A204.1 (cell line): ENCODE measurements at regions not wholly inside any gene's neighbourhood (a gene's known extent, or its start where the extent isn't known, plus 50 kb on each side); places are given as distances from the start of the nearest gene placed in this dataset.
A peak's percentile ranks its signal among the peaks of the same experiment; 100 is the strongest.
"Not testable (repeated sequence)": the region's sequence is repeated elsewhere in the genome, so short reads cannot be mapped to it uniquely, and the experiment has no call there.

Experiments used
- FAIRE-seq: peaks from 2 replicates; lab custom pipeline; 2012; peaks lifted over from hg19 to GRCh38; lab: Jason Lieb, UNC

DNA sequence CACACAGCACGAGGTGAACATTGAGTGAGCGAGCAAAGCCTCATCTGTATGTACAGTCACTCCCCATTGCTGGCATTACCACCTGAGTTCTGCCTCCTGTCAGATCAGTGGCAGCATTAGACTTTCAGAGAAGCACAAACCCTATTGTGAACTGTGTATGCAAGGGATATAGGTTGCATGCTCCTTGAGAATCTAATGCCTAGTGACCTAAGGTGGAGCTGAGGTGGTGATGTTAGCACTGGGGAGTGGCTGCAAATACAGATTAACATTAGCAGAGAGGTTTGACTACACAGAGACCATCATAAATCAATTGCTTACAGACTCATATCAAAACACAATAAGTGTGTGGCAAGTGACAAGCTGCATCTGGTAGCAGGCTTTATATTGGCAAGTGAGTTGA is 262.5 kb upstream of the ANO5 start:
- no peak for FAIRE-seq

DNA sequence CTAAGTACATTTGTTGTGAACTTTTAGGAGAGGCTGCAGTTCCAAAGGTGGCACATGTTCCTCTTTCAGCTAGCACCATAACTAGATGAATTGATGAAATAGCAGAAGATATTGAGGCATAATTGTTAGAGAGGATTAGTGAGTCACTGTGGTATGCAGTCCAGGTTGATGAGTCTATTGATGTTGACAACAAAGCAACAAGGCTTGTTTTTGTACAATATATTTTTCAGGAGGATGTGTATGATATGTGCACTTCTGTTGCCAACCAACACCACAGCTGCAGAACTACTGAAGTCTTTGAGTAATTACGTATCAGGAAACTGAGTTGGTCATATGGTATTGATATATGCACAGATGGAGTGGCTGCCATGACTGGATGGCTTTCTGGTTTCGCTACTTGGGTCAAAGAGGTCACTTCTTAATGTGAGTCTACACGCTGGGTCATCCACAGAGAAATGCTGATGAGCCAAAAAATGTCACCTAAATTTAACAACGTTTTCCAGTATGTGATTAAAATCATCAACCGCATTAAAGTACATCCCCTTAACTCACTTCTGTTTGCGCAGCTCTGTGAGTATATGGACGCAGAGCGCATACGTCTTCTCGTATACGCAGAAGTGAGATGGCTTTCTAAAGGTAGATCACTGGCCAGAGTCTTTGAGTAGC is 261.3 kb upstream of the ANO5 start:
- no peak for FAIRE-seq

DNA sequence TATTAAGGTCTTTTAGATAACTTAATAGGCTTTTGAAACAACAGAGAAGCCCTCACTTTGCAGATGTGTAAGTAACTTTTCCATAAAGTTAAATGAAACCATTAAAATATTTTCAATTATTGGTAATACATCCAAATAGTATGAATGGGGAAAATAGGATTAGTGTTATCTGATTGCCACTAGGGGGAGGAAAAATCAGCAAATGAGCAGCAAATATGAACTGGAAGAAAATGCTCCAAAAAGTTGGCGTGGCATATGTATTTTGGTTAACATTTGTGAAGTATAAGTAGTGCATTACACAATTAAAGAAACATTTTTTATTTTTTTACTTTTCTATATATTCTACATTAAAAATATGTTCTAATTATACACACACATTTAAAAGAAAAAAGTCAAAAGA is 259.8 kb upstream of the ANO5 start:
- peak; percentile 54 for FAIRE-seq

DNA sequence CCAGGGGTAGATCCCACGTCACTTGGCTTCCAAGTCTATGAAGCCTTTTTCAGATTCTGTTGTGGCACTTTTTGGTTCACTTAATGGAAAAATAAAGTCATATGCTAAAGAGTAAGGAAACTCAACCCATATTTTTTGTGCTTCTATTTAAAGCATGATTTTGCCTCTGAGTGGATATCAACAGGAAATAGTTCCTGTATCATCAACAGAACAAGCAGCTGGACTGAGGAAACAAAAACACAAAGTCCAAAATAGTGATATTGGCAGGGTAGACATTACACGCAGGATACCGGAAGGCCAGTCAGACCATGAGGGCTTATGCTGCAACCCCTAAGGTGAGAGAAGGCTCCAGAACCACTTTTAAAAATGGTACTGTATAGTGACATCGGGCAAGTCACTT is 248.3 kb upstream of the ANO5 start:
- no peak for FAIRE-seq

- FAIRE-seq, result no peak
Measured at GRCh38 chr11:21948876-21949275, 244.0 kb upstream of the ANO5 start.

DNA sequence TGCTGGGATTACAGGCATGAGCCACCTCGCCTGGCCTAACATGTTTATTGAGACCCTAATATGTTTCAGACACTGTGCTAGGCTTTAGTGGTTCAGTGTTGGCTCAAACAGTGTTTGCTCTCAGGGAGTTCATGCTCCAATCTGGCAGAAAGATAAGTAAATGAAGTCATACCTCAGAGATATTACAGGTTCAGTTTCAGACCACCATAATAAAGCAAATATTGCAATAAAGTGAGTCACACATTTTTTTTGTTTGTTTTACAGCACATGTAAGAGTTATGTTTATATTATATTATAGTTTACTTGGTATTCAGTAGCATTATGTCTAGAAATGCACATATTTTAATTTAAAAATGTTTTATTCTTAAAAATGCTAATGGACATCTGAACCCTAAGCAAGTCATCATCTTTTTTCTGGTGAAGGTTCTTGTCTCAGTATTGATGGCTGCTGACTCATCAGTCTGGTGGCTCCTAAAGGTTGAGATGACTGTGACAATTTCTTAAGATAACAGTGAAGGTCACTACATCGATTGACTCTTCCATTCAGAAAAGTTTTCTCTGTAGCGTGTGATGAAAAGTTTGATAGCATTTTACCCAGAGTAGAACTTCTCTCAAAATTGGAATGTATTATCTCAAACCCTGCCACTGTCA is 243.0 kb upstream of the ANO5 start:
- no peak for FAIRE-seq

GRCh38 chr11:21963013-21963412 is 229.9 kb upstream of the ANO5 start:
- FAIRE-seq, result no peak

- no peak for FAIRE-seq
Measured at GRCh38 chr11:21965221-21965620, 227.7 kb upstream of the ANO5 start.

- no peak for FAIRE-seq
Measured at GRCh38 chr11:21968702-21969101, 224.2 kb upstream of the ANO5 start.

GRCh38 chr11:21969841-21970240 is 223.0 kb upstream of the ANO5 start:
- FAIRE-seq, result no peak

DNA sequence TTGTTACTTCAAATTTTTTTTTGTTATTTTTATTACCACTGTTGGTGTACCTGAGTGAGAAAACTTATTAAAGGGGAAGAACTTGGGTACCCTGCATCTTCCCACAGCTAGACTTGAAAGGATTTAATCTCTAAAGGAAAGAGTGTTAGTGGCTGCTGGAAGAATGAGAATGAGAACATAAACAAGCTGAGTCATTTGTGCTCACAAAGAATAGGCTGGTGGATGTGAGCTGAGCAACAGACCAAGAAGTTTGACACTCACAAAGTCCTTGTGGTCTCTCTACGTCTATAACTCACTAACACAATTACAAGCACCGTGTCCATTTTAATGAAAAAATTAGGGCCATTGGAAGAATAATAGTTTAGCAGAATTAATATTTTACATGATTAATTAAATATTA is 217.6 kb upstream of the ANO5 start:
- FAIRE-seq, result no peak

DNA sequence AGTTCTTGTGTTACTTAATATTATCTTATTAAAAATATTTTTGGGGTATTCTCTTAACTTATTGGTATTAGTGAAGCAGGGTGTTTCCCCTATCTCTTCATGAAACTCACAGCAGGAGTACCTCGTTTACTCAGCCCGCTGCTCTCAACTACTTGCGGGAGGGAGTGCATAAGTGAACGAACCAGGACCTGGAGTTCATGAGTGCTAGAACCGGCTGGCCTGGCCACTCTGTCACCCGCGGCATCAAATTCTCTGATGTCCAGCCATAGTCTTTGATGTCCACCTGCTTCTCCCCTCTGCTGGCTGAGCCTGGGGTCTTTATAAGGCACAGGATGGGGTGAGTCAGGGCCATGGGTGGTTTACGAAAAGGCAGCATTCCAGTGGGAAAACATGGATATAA is 216.7 kb upstream of the ANO5 start:
- no peak for FAIRE-seq

DNA sequence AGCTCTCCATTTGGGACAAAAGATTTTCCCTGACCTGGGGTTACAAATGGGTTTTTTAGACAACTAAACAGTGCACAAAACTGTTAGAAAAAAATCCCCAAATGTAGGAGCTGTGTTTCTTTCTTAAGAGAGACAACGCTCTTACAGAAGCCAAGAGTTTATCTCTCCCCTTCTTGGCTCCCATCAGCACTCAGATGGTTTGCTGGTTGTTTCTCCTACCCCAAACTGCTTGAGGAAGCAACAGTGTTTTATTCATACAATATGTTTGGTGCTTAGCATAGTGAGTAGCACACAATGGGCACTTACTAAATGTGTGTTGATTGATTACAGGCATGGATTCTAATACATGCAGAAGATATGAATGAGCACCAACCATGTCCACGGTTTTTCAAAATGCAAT is 209.5 kb upstream of the ANO5 start:
- FAIRE-seq, result no peak

- FAIRE-seq, result no peak
Measured at GRCh38 chr11:21986361-21986760, 206.5 kb upstream of the ANO5 start.

- FAIRE-seq, result no peak
Measured at GRCh38 chr11:21987261-21987660, 205.6 kb upstream of the ANO5 start.

- FAIRE-seq, result no peak
Measured at GRCh38 chr11:21988477-21988876, 204.4 kb upstream of the ANO5 start.

GRCh38 chr11:22001803-22002202 is 191.1 kb upstream of the ANO5 start:
- FAIRE-seq, result not testable (repeated sequence)

- FAIRE-seq, result no peak
Measured at GRCh38 chr11:22006901-22007300, 186.0 kb upstream of the ANO5 start.

GRCh38 chr11:22031791-22032190 is 161.1 kb upstream of the ANO5 start:
- FAIRE-seq, result no peak

DNA sequence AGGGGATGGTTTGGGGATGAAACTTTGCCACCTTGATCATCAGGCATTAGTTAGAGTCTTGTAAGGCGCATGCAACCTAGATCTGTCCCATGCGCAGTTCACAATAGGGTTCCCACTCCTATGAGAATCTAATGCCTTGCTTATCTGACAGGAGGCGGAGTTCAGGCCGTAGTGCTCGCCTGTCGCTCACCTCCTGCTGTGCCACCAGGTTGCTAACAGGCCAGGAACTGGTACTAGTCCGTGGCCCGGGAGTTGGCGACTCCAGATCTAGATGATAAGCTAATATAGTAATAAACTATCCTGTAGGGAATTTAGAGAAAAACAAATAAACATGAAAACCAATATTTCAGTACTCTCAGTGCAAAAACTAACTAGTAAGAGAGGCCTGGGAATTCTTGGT is 155.4 kb upstream of the ANO5 start:
- FAIRE-seq, result no peak

GRCh38 chr11:22041039-22041438 is 151.8 kb upstream of the ANO5 start:
- FAIRE-seq, result no peak

DNA sequence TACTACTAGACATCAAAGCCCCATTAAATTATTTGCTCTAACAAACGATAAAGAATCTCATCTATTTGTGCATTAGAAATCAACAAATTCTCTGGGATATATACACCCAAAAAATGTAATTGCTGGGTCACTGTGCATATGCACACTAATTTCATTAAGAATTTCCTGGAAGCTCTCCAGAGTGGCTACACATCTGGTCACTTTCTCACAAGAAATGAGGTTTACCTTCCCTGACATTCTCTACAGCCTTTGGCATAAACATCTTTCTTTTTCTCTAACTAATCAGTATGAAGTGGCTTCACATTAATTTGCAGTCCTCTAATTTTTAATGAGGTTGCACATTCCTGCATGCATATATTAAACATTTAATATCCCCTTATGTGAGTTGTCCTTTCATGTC is 150.8 kb upstream of the ANO5 start:
- FAIRE-seq, result no peak

GRCh38 chr11:22044126-22044525 is 148.8 kb upstream of the ANO5 start:
- FAIRE-seq, result no peak

- FAIRE-seq, result no peak
Measured at GRCh38 chr11:22049276-22049675, 143.6 kb upstream of the ANO5 start.
